ENCODE measurements at regions not wholly inside any gene's neighbourhood (a gene's known extent, or its start where the extent isn't known, plus 50 kb on each side); places are given as distances from the start of the nearest gene placed in this dataset.

GRCh38 chr9:82810915-82811314, 252.0 kb downstream of the RASEF start:
- peak; percentile 41 for DNase-seq (ENCODE audit: low read depth)
- H3K4me3 ChIP-seq (ENCODE audit: low read length), result no peak overlapping the region
- no peak for TF ChIP-seq CTCF (conservative IDR thresholded peaks at IDR 0.05; ENCODE audit: low read depth, low read length)

GRCh38 chr9:82819260-82819659, 243.7 kb downstream of the RASEF start:
- H3K4me3 ChIP-seq (ENCODE audit: low read length), result no peak overlapping the region
- no peak for DNase-seq (ENCODE audit: low read depth)
- TF ChIP-seq CTCF (conservative IDR thresholded peaks at IDR 0.05; ENCODE audit: low read depth, low read length), result no peak

- DNase-seq (ENCODE audit: low read depth), result no peak
- no peak for TF ChIP-seq CTCF (conservative IDR thresholded peaks at IDR 0.05; ENCODE audit: low read depth, low read length)
Observed at GRCh38 chr9:82820186-82820585, 242.8 kb downstream of the RASEF start.

GRCh38 chr9:82829818-82830217, 233.1 kb downstream of the RASEF start:
- no peak for TF ChIP-seq CTCF (conservative IDR thresholded peaks at IDR 0.05; ENCODE audit: low read depth, low read length)
- no peak for DNase-seq (ENCODE audit: low read depth)
- H3K4me3 ChIP-seq (ENCODE audit: low read length), result no peak overlapping the region

More at GRCh38 chr9:82820186-82820585, 242.8 kb downstream of the RASEF start:
- H3K4me3 ChIP-seq (ENCODE audit: low read length), result no peak overlapping the region

- DNase-seq (ENCODE audit: low read depth), result no peak
- H3K4me3 ChIP-seq (ENCODE audit: low read length), result no peak overlapping the region
- TF ChIP-seq CTCF (conservative IDR thresholded peaks at IDR 0.05; ENCODE audit: low read depth, low read length), result no peak
Observed at GRCh38 chr9:82865524-82865923, 197.4 kb downstream of the RASEF start.

GRCh38 chr9:82880336-82881050, 182.4 kb downstream of the RASEF start:
- no peak overlapping the region for H3K4me3 ChIP-seq (ENCODE audit: low read length)
- DNase-seq (ENCODE audit: low read depth), result no peak
- no peak for TF ChIP-seq CTCF (conservative IDR thresholded peaks at IDR 0.05; ENCODE audit: low read depth, low read length)

GRCh38 chr9:82882138-82882537, 180.8 kb downstream of the RASEF start:
- DNase-seq (ENCODE audit: low read depth), result no peak
- H3K4me3 ChIP-seq (ENCODE audit: low read length), result no peak overlapping the region
- TF ChIP-seq CTCF (conservative IDR thresholded peaks at IDR 0.05; ENCODE audit: low read depth, low read length), result no peak
